GM21786 (cell line): ENCODE measurements at regions not wholly inside any gene's neighbourhood (a gene's known extent, or its start where the extent isn't known, plus 50 kb on each side); places are given as distances from the start of the nearest gene placed in this dataset.
"Not testable (repeated sequence)": the region's sequence is repeated elsewhere in the genome, so short reads cannot be mapped to it uniquely, and the experiment has no call there.

Experiments used
- ATAC-seq: cut with Tn5 transposase; IDR thresholded peaks from one replicate; pipeline ENCODE4 v1.9.1; 2021; ENCODE audit not compliant: unreplicated experiment

DNA sequence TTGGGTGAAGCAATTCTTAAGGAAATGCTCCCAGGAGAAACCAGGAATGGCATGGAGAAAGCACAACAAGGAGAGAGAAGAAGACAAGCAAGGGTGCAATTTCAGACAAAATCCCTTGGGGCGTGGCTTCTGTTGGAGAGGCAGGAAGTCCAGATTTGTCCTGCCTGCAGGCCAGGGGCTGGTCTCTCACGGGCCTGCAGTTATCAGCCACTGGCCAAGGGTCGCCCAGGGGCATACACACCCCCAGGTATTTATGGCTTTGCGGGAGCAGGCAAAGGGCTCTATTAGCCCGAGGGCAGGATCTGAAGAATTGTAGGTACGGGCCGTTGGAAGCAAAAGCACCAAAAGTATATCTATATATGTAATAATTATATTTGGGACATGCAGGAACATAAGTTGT lies 87.7 kb downstream of the IYD start:
- ATAC-seq = no peak

DNA sequence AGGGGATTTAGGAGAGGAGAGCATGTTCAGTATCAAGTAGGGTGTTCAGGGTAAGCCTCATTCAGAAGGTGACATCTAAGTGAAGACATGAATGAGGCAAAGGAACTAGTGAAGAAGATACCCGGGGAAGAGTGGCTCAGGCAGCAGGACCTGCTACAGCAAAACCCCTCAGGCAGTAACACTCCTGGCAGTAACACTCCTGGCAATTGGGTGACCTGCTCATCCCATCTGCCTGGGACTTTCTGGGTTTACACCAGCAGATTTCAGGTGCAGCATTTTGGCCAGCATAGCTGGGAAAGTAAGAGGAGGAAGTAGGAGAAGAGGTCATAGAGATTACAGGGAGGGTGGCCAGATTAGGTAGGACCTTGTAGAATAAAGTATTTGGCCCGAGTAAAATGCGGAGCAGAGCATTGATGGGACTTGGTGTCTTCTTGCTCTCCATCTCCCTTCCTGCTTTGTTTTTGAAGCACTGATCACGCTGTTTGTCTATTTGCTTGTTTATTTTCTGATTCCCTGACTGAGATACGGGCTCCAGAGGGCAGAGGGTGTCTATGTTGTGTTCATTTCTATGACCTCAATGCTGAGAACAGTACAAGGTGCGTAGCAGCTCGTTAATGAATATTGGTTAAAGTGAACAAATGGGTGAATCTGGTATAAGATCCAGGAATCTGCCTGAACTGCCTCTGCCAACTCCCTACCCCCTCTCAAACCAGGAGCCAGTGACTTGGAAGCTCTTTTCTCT lies 88.3 kb downstream of the IYD start:
- ATAC-seq = no peak

DNA sequence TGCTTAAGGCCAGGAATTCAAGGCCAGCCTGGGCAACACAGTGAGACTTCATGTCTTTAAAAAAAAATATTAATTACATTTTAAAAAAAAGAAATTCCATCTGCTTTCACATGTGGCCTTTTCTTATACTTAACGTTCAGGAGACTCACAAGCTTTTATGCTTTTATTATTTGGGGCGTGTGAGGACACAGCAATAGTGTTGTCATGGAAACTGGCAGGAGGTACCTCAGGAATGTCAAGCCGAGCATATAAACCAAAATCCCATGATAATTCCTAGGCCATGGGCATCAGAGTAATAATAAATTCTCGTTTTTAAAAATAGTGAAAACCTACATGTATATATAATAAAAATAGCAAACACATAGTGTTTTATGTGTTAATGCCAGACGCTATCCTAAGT lies 89.8 kb downstream of the IYD start:
- ATAC-seq = no peak

DNA sequence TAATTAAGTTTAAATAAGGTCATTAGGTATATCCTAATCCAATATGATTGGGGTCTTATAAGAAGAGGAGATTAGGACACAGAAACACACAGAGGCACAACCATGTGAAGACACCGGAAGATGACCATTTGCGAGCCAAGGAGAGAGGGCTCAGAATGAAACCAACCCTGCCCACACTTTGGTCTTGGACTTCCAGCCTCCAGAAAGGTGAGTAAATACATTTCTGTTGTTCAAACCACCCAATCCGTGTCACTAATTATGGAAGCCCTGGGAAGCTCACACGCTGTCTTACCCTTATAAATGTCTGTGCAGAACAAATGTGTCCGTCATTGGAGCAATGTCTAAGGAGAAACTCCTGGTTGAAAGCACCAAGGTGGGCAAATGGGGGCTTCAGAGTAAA lies 95.0 kb downstream of the IYD start:
- ATAC-seq = no peak

DNA sequence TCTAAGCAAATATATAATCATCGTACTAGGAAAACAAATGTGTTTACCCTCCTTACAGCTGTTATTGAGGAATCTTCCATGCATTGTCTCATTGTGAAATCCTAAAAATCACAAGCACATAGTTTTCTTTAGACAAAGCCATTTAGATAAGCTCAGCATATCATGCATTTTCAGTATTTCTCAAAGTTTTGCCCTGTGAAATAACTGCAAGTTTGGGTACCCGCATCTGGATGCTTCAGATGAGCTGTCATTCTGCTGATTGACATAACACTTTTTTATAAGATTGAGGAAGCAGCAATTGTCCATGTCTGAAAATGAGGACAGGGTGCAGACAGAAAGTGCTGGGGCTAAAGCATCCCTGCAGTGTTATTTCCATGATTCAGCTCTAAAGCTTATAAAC lies 96.2 kb downstream of the IYD start:
- ATAC-seq = no peak

- ATAC-seq = no peak
These were observed 96.8 kb downstream of the IYD start for GRCh38 chr6:150465610-150466009.

DNA sequence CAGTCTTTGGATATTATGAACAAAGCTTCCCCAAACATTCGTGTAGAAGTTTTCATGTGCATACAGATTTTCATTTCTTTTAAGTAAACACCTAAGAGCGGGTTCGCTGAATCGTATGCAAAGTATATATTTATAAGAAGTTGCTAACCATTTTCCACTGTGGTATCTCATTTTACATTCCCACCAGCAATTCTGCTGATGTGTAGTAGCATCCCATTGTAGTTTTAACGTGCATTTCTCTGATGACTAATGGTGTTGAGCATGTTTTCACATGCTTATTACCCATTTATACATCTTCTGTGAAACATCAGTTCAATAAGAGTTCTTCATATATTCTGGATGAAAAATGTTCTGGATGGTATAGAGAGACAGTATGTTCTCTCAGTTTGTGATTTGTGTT lies 97.4 kb downstream of the IYD start:
- ATAC-seq = no peak

- no peak for ATAC-seq
These were observed 101.3 kb downstream of the IYD start for GRCh38 chr6:150470131-150470530.

DNA sequence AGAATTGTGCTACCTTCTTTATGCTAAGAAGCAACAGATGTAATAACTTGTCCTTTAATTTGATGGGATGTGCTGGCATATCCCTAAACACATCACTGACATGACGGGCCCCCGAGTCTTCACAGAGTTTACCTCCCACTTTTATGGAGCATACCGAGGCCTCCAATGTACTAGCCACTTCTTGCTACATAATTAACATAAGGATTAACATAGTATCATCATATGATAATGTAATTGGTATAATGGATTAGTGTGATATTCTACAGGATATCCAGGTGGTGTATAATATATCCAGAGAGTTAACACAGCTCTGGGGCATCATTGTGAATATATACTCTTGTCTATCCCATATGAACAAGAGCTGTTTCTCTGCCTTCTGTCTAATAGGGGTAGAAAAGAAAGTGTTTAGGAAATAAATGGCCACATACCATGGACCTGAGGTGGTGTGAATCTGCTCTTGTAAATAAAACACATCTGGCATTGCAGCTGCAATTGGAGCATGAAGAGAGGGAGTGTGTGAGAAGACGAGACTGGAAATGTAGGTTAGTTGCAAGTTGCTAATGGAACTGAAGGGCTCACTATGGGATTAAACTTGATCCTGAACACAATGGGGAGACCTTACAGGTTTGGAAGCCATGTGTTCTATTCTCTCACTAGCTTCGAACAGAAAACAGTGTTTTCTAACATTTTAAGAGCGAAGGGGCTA lies 102.3 kb downstream of the IYD start:
- ATAC-seq = no peak

DNA sequence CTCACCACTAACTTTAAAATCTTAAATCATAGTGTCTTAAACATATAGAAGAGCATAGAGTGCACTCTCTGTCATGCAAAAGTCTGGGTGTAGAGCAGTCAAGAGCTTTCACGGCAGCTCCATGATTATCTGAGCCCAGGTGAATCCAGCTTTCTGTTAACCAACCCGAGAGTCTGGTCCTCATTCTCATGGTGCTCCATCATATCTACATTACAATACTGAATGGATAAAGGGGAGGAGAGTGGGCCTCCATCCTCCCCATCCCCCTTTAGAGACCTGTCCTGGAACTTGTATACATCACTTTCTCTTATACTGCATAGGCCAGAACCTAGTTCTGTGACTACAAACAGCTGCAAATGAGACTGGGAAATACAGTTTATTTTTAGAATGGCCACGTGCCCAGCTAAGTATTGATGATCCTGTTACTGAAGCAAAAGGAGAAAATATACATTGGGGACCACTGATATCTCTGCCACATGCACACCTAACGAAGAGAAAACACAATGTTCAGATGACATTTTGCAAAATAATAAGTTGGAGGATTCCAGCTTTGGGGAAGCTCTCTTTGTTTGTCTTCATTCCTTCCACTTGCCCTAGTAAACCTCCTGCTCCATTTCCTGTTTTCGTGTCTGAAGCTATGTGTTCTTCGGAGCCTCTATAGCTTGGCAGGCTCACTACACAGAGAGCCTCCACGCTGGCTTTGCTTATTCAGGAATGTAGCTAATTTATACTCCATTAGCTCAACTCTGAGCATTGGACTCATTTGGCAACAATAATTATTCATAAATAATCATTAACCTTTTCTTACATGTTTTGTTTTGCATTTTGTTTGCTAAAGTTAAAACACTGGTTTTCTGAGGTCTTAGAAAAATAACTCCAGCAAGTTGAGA lies 110.1 kb downstream of the IYD start:
- ATAC-seq = no peak

- no peak for ATAC-seq
These were observed 114.1 kb downstream of the IYD start for GRCh38 chr6:150482883-150483409.

DNA sequence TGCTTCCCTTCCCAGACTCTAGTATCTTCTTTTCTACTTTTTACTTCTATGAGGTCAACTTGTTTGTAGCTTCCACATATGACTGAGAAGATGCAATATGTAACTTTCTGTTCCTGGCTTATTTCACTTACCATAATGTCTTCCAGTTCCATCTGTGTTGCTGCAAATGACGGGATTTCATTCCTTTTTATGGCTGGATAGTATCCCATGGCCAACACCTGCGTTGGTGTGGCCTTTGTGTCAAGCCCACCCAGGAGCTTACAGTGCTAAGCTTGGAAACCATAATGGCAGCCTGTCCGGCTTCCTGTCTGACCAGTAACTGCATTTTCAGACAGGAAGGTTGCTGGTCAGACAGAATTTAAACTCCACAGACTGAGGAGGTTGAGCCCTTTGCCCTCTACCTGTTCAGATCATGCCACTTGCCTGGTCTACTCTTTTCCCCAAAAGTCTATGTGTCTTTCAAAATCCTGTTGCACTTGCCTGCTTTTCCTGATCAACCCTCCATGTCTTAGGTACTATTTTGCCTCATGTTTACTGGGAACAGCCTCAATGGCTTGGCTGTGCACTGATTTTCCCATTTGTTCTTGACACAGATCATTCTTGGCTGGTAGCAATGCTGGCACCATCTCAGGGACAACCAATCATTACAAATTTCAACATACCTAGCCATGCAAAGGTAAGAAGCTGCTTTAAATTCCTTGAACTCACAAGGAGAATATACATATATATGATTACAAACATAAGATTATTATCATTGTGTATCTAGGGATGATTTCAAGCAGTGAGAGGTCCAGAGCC lies 114.3 kb upstream of the PLEKHG1 start:
- ATAC-seq = no peak

- ATAC-seq = no peak
These were observed 113.6 kb upstream of the PLEKHG1 start for GRCh38 chr6:150486048-150486447.

GRCh38 chr6:150490586-150490985 lies 109.1 kb upstream of the PLEKHG1 start:
- no peak for ATAC-seq

DNA sequence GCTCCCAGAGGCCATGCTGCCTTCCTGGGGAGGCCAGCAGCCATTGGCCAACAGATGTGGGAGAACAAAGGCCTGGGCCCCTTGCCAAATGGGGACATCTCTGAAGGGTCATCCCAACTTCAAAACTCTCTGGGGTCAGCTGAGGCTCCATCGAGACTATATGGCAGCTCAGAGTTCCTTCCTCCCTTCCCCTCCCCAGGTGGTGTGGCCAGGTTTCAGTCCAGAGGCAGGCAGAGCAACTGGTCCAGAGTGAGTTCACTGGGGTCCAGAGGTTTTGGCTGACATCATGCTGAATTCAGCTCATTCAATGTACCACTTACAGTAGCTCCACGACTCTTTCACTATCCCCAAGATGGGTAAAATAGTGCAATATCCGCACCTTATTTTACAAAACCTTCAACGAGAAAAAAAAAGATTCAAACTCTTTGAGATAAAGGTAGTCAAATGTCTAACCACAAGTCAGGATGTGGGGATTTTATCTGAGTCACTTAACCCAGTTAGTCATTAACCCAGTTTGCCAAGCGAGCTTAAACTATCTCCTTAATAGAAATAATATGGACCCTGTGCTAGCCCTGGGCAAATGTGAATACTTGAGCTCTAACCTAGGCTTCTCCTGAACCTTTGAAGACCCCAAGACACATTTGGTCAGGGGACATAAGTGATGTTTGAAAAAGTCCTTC lies 108.4 kb upstream of the PLEKHG1 start:
- ATAC-seq = peak; percentile 97

GRCh38 chr6:150491811-150492172 lies 107.9 kb upstream of the PLEKHG1 start:
- ATAC-seq = no peak

GRCh38 chr6:150492507-150492906 lies 107.2 kb upstream of the PLEKHG1 start:
- no peak for ATAC-seq

- ATAC-seq = no peak
These were observed 106.7 kb upstream of the PLEKHG1 start for GRCh38 chr6:150492941-150493340.

DNA sequence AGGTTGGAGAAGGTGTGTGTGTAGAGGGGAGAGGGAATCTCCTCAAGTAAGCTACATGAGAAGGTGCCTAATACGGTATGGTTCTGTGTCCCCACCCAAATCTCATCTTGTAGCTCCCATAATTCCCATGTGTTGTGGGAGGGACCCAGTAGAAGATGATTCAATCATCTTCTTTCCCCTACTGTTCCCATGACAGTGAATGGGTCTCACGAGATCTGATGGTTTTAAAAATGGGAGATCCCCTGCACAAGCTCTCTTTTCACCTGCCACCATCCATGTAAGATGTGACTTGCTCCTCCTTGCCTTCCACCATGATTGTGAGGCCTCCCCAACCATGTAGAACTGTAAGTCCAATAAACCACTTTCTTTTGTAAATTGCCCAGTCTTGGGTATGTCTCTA lies 106.1 kb upstream of the PLEKHG1 start:
- ATAC-seq = not testable (repeated sequence)

DNA sequence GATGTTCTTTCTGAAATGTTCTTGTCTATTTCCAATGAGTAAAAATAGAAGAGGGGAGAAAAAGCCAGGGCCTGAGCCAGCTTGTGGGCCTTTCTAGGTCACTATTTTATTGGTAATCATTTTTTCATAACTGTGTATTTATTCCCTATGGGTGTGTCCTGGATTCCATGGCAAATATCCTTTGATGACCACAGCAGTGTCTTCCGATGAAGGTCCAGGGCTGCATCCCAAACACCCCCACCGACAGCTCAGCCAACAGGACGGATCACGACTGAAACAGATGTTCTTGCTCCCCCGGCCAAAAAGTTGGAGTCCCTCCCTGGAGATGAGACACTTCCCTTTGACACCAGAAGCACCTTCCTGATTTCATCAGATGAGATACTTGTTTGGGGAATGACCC lies 105.4 kb upstream of the PLEKHG1 start:
- ATAC-seq = no peak
